ENCODE measurements at regions not wholly inside any gene's neighbourhood (a gene's known extent, or its start where the extent isn't known, plus 50 kb on each side); places are given as distances from the start of the nearest gene placed in this dataset.

DNA sequence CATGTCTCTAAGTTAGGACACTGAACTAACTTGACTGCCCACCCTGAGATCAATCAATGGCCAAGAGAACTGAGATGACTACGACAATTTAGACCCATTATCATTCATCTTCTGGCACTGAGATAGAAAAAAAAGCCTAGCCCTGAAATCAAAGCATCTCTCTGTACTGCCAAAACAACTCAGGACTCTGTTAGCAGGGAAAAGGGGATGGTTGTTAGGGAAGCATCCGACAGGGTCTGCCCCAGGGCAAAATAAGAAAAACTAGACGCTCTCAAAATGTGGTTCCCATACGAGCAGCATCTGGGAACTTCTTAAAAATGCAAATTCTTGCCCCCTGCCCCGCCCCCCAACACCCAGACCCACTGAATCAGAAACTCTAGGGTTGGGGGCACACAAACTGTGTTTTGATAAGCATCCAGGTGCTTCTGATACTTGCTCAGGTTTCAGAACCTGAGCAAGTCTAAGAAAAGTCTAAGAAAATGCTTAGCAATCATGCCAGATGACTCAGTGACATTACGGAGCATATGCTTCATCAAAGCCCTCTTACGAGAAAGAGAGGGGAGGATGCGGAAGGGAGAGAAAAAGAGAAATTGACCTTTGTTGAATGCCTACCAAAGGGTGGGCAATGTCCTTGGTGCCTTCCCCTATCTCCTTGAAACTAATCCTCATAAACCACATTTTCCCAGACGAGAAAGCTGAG, 172.8 kb upstream of the HES1 start:
- H4K20me1 ChIP-seq (ENCODE audit: insufficient read depth) = no peaks in the 10 kb centered on the region
- POLR2A ChIA-PET = no interaction called here
- intact Hi-C loops (cut with micrococcal nuclease) = no loop called here
- CTCF ChIA-PET = no interaction called here
- no peak overlapping the region for H3K4me2 ChIP-seq (ENCODE audit: low read length)
- no peaks in the 10 kb centered on the region for H3K9me3 ChIP-seq (ENCODE audit: control insufficient read depth in 1 of 2, insufficient read depth in 1 of 2, low read depth in 1 of 2, low read length in 2 of 2)
- TF ChIP-seq EGR1 (IDR thresholded peaks at IDR 0.05; ENCODE audit: low read depth) = no peak
- no peak for TF ChIP-seq ZFX (IDR thresholded peaks at IDR 0.05)
- no peak for ATAC-seq
- no peak overlapping the region for H3K9ac ChIP-seq (ENCODE audit: low read length)
- no peak overlapping the region for H3K4me3 ChIP-seq (replicated peaks in 1 of 2; ENCODE audit: low read depth in 1 of 2, low read length in 2 of 2)
- H3K36me3 ChIP-seq (ENCODE audit: control insufficient read depth in 1 of 2, insufficient read depth in 2 of 2, low read length in 2 of 2) = no peaks in the 10 kb centered on the region
- no peaks in the 10 kb centered on the region for H3K27me3 ChIP-seq (ENCODE audit: insufficient read depth, low read length)
- peaks cover 0 to 4% of the 10 kb centered on the region in 2 experiments; a peak in 1 of 4 replicates for H3K4me1 ChIP-seq (ENCODE audit: control insufficient read depth in 1 of 2, insufficient read depth in 2 of 2, low read length in 2 of 2)
- RAD21 ChIA-PET (ENCODE audit: low non-redundant PET in 1 of 2, low total read pairs in 2 of 2, uncharacterized antibody in 2 of 2, unreplicated experiment in 2 of 2) = no interaction called here
- H3K79me2 ChIP-seq (ENCODE audit: insufficient read depth, low read length) = no peaks in the 10 kb centered on the region
- H2AFZ ChIP-seq (ENCODE audit: low read depth, low read length, poor library complexity, severe bottlenecking) = no peak overlapping the region
- BruUV-seq (replicated peaks) = no TSS peak
- no peaks in the 10 kb centered on the region for H3K9me2 ChIP-seq (ENCODE audit: insufficient read depth)
- no peak overlapping the region for H3K27ac ChIP-seq (ENCODE audit: low read depth, low read length)
- DNase-seq (ENCODE audit: low read depth, low spot score) = no peak

DNA sequence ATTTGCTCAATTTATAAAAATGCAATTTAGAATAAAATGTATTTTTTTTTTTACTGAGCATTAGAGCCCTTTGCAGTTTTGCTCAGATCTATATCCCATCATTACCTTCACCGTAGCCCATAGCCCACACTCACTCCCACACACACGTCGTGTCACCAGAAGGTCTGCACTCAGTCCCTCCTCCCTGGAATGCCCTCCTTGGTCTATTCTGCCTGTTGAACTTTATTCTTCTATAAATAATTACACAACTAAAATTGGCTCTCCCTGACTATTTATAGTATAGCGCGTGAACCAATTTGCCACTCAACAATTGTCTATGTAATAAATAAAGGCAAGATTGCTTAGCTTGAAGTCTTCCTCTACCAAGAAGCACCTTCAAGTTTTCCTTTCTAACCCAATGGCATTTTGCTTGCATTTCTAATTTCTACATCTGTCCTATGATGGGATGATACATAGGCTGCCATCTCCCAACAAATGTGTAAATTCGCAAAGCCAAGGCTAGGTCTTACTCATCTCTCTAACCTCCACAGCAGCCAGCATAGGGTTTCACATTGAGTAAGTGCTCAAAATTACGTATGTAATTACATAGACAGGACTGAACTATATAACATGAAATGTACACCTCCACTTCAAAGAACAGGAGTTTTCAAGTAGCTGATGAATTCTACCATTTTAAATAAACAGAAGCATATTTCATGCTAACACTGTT, 172.0 kb upstream of the HES1 start:
- no peaks in the 10 kb centered on the region for H3K36me3 ChIP-seq (ENCODE audit: control insufficient read depth in 1 of 2, insufficient read depth in 2 of 2, low read length in 2 of 2)
- H3K27ac ChIP-seq (ENCODE audit: low read depth, low read length) = no peak overlapping the region
- BruUV-seq (replicated peaks) = no TSS peak
- H3K79me2 ChIP-seq (ENCODE audit: insufficient read depth, low read length) = no peaks in the 10 kb centered on the region
- H3K27me3 ChIP-seq (ENCODE audit: insufficient read depth, low read length) = no peaks in the 10 kb centered on the region
- peaks cover 0 to 4% of the 10 kb centered on the region in 2 experiments; a peak in 1 of 4 replicates for H3K4me1 ChIP-seq (ENCODE audit: control insufficient read depth in 1 of 2, insufficient read depth in 2 of 2, low read length in 2 of 2)
- ChIA-PET RAD21 (ENCODE audit: low non-redundant PET in 1 of 2, low total read pairs in 2 of 2, uncharacterized antibody in 2 of 2, unreplicated experiment in 2 of 2) (no interaction called here), POLR2A (no interaction called here), CTCF (no interaction called here)
- no peak overlapping the region for H3K9ac ChIP-seq (ENCODE audit: low read length)
- no peak for TF ChIP-seq POLR2A (IDR thresholded peaks at IDR 0.05; ENCODE audit: borderline replicate concordance, extremely low read depth, insufficient read depth, insufficient read length)
- TF ChIP-seq SIN3A (IDR thresholded peaks at IDR 0.05; ENCODE audit: low read depth) = no peak
- no peak overlapping the region for H2AFZ ChIP-seq (ENCODE audit: low read depth, low read length, poor library complexity, severe bottlenecking)
- H3K4me2 ChIP-seq (ENCODE audit: low read length) = no peak overlapping the region
- ATAC-seq (no peak), DNase-seq (ENCODE audit: low read depth, low spot score) (no peak)
- intact Hi-C loops (cut with micrococcal nuclease) = no loop called here
- no peaks in the 10 kb centered on the region for H3K9me3 ChIP-seq (ENCODE audit: control insufficient read depth in 1 of 2, insufficient read depth in 1 of 2, low read depth in 1 of 2, low read length in 2 of 2)
- no peaks in the 10 kb centered on the region for H4K20me1 ChIP-seq (ENCODE audit: insufficient read depth)
- no peaks in the 10 kb centered on the region for H3K9me2 ChIP-seq (ENCODE audit: insufficient read depth)
- H3K4me3 ChIP-seq (replicated peaks in 1 of 2; ENCODE audit: low read depth in 1 of 2, low read length in 2 of 2) = no peak overlapping the region
